ENCODE measurements at regions not wholly inside any gene's neighbourhood (a gene's known extent, or its start where the extent isn't known, plus 50 kb on each side); places are given as distances from the start of the nearest gene placed in this dataset.

- no peak for DNase-seq
These were observed 95.6 kb upstream of the SLC4A4 start for GRCh38 chr4:71243091-71243833.

- no peak for DNase-seq
These were observed 91.1 kb upstream of the SLC4A4 start for GRCh38 chr4:71247706-71248105.

GRCh38 chr4:71251261-71251660 is 87.6 kb upstream of the SLC4A4 start:
- DNase-seq, result no peak

- no peak for DNase-seq
These were observed 85.3 kb upstream of the SLC4A4 start for GRCh38 chr4:71253545-71253944.

- DNase-seq, result no peak
These were observed 84.3 kb upstream of the SLC4A4 start for GRCh38 chr4:71254451-71255012.

GRCh38 chr4:71255976-71256375 is 82.8 kb upstream of the SLC4A4 start:
- no peak for DNase-seq

GRCh38 chr4:71257761-71258160 is 81.1 kb upstream of the SLC4A4 start:
- DNase-seq, result no peak

- no peak for DNase-seq
These were observed 80.5 kb upstream of the SLC4A4 start for GRCh38 chr4:71258323-71258722.

- DNase-seq, result no peak
These were observed 79.5 kb upstream of the SLC4A4 start for GRCh38 chr4:71259280-71259679.

GRCh38 chr4:71259911-71260331 is 78.9 kb upstream of the SLC4A4 start:
- peak; percentile 4 for DNase-seq

- DNase-seq, result no peak
These were observed 78.3 kb upstream of the SLC4A4 start for GRCh38 chr4:71260544-71260943.

GRCh38 chr4:71261001-71261400 is 77.8 kb upstream of the SLC4A4 start:
- DNase-seq, result no peak

GRCh38 chr4:71261633-71262121 is 77.1 kb upstream of the SLC4A4 start:
- DNase-seq, result no peak

GRCh38 chr4:71262161-71262560 is 76.7 kb upstream of the SLC4A4 start:
- DNase-seq, result no peak

- no peak for DNase-seq
These were observed 72.6 kb upstream of the SLC4A4 start for GRCh38 chr4:71266090-71266794.

- DNase-seq, result no peak
These were observed 71.6 kb upstream of the SLC4A4 start for GRCh38 chr4:71267244-71267643.

- DNase-seq, result no peak
These were observed 70.7 kb upstream of the SLC4A4 start for GRCh38 chr4:71268166-71268565.

GRCh38 chr4:71269233-71269632 is 69.6 kb upstream of the SLC4A4 start:
- DNase-seq, result no peak

GRCh38 chr4:71270901-71271300 is 67.9 kb upstream of the SLC4A4 start:
- peak; percentile 29 for DNase-seq

GRCh38 chr4:71272976-71273375 is 65.8 kb upstream of the SLC4A4 start:
- no peak for DNase-seq

GRCh38 chr4:71275004-71275403 is 63.8 kb upstream of the SLC4A4 start:
- no peak for DNase-seq

GRCh38 chr4:71275570-71275969 is 63.2 kb upstream of the SLC4A4 start:
- DNase-seq, result no peak

- DNase-seq, result no peak
These were observed 61.5 kb upstream of the SLC4A4 start for GRCh38 chr4:71277353-71277752.

- DNase-seq, result no peak
These were observed 55.1 kb upstream of the SLC4A4 start for GRCh38 chr4:71283642-71284257.
